ENCODE measurements at regions not wholly inside any gene's neighbourhood (a gene's known extent, or its start where the extent isn't known, plus 50 kb on each side); places are given as distances from the start of the nearest gene placed in this dataset.

- TF ChIP-seq, protein P1, sequence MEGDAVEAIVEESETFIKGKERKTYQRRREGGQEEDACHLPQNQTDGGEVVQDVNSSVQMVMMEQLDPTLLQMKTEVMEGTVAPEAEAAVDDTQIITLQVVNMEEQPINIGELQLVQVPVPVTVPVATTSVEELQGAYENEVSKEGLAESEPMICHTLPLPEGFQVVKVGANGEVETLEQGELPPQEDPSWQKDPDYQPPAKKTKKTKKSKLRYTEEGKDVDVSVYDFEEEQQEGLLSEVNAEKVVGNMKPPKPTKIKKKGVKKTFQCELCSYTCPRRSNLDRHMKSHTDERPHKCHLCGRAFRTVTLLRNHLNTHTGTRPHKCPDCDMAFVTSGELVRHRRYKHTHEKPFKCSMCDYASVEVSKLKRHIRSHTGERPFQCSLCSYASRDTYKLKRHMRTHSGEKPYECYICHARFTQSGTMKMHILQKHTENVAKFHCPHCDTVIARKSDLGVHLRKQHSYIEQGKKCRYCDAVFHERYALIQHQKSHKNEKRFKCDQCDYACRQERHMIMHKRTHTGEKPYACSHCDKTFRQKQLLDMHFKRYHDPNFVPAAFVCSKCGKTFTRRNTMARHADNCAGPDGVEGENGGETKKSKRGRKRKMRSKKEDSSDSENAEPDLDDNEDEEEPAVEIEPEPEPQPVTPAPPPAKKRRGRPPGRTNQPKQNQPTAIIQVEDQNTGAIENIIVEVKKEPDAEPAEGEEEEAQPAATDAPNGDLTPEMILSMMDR (IDR thresholded peaks at IDR 0.05): no peak
- TF ChIP-seq EP300 (IDR thresholded peaks at IDR 0.05): no peak
These were observed 339.0 kb upstream of the ZFP64 start for GRCh38 chr20:52530571-52530970.

All from tibial nerve (tissue), 4 donors.